Vagina (tissue), 2 donors: ENCODE measurements at regions not wholly inside any gene's neighbourhood (a gene's known extent, or its start where the extent isn't known, plus 50 kb on each side); places are given as distances from the start of the nearest gene placed in this dataset.
"Not testable (repeated sequence)": the region's sequence is repeated elsewhere in the genome, so short reads cannot be mapped to it uniquely, and the experiment has no call there.

Experiments used
- POLR2AphosphoS5 ChIP-seq, 2 donors: sonication (generic); formaldehyde crosslinking; IDR thresholded peaks; one replicate each; pipeline ENCODE4 v1.9.0; 2017; ENCODE audit warnings: antibody characterized with exemption in 2 of 2, mild to moderate bottlenecking in 2 of 2, low read depth in 1 of 2; ENCODE audit not compliant: insufficient read depth in 1 of 2
- TF ChIP-seq, protein P1 (sequence below), 3 experiments: fragments of 450-650 bp in 2 of 3; fragments of 200-600 bp in 1 of 3; sonication (generic) in 1 of 3; IDR thresholded peaks; one replicate each; pipeline ENCODE4 v1.5.1; 2017 to 2019; ENCODE audit warnings: antibody characterized with exemption in 3 of 3, mild to moderate bottlenecking in 2 of 3, moderate library complexity in 2 of 3

- TF ChIP-seq, protein P1, sequence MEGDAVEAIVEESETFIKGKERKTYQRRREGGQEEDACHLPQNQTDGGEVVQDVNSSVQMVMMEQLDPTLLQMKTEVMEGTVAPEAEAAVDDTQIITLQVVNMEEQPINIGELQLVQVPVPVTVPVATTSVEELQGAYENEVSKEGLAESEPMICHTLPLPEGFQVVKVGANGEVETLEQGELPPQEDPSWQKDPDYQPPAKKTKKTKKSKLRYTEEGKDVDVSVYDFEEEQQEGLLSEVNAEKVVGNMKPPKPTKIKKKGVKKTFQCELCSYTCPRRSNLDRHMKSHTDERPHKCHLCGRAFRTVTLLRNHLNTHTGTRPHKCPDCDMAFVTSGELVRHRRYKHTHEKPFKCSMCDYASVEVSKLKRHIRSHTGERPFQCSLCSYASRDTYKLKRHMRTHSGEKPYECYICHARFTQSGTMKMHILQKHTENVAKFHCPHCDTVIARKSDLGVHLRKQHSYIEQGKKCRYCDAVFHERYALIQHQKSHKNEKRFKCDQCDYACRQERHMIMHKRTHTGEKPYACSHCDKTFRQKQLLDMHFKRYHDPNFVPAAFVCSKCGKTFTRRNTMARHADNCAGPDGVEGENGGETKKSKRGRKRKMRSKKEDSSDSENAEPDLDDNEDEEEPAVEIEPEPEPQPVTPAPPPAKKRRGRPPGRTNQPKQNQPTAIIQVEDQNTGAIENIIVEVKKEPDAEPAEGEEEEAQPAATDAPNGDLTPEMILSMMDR (IDR thresholded peaks at IDR 0.05) = not testable (repeated sequence)
- not testable (repeated sequence) for TF ChIP-seq POLR2AphosphoS5 (IDR thresholded peaks at IDR 0.05; ENCODE audit: insufficient read depth in 1 of 2, low read depth in 1 of 2)
Observed at GRCh38 chr1:221604390-221604789, 137.5 kb downstream of the DUSP10 start.
